Esophagus muscularis mucosa (tissue), 3 donors: ENCODE measurements at regions not wholly inside any gene's neighbourhood (a gene's known extent, or its start where the extent isn't known, plus 50 kb on each side); places are given as distances from the start of the nearest gene placed in this dataset.

Experiments
- CTCF ChIP-seq, 3 experiments: fragments of 200-600 bp in 2 of 3; fragments of 450-650 bp in 1 of 3; sonication (generic) in 2 of 3; IDR thresholded peaks; one replicate each; pipeline ENCODE4 v1.5.1; 2017 to 2019; ENCODE audit warnings: antibody characterized with exemption in 3 of 3, mild to moderate bottlenecking in 2 of 3, moderate library complexity in 1 of 3
- POLR2A ChIP-seq: fragments of 450-650 bp; IDR thresholded peaks from one replicate; pipeline ENCODE4 v1.6.1; 2017; ENCODE audit warnings: antibody characterized with exemption, moderate library complexity, mild to moderate bottlenecking, low read depth
- POLR2AphosphoS5 ChIP-seq, 2 donors: sonication (generic); formaldehyde crosslinking; IDR thresholded peaks; one replicate each; pipeline ENCODE4 v1.6.1; 2017; ENCODE audit warnings: antibody characterized with exemption in 2 of 2

- no peak for TF ChIP-seq CTCF (IDR thresholded peaks at IDR 0.05)
- TF ChIP-seq POLR2A: no peak
- TF ChIP-seq POLR2AphosphoS5 (IDR thresholded peaks at IDR 0.05): no peak
Measured at GRCh38 chr14:103213331-103213730, 90.1 kb downstream of the TNFAIP2 start.
